Muscle of back (tissue), 3 donors: ENCODE measurements at regions not wholly inside any gene's neighbourhood (a gene's known extent, or its start where the extent isn't known, plus 50 kb on each side); places are given as distances from the start of the nearest gene placed in this dataset.
"Not testable (repeated sequence)": the region's sequence is repeated elsewhere in the genome, so short reads cannot be mapped to it uniquely, and the experiment has no call there.

Experiments used
- DNase-seq, 3 donors: peaks; one replicate each; pipeline versions ENCODE4 v3.0.0 to v3.0.0-alpha.2; 2013

DNA sequence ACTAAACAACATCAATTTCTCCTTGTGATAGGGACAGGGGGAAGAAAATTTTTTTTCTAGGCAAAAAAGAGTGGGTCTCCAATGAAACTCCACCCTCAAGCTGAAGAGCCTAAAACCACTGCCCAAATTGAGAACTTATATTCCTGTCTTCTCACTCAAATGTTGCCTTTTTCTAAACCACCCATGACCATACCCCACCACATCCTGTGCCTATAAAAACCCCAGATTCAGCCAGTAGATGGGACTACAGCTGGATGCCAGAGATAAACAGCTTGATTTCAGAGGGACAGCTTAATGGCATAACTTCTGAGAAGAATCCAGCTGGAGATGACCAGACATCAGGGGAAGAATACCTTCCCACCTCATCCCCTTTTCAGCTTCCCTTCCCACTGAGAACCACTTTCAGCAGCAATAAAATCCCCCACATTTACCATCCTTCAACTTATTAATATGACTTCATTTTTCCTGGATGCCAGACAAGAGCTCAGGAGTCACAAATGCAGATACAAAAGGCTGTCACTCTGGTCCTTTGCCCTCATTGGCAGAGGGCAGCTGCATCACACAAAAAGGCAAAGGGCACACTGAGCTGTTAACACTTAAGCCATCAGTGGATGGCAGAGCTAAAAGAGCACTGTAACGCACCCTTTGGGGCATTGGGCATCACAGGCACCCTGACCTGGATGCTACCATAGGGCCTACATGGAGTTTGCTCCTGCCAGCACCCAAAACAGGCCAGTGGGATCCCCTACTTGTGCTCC lies 972.5 kb upstream of the CTNND2 start:
- DNase-seq, result no peak

DNA sequence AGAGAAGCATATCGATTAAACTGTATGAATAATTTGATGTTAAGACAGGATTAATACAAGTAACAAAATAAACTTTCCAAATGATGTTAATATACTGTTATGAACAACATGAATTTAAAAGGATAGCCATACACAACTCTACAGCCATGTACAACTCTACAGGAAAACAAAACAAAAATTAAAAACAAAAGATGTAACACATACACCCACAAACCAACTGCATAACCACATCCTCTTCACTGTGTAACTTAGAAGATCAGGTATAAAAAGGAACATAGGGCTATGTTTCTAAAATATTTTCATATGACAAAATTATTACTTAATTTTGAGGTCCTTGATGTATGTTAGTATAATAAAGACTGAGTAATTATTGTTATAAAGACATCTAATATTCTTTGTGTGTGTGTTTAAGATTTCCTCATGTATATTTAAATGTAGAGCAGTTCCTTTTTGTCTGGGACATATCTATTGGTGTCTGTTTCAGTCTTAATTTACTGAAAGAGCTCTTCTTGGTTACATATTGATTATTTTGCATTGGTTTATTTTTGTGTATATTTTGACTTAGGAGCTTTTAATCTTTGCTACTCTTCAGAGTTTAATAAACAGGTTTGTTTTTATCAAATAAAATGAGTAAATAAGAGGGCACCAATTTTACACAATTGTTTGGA lies 966.8 kb upstream of the CTNND2 start:
- DNase-seq, result no peak

DNA sequence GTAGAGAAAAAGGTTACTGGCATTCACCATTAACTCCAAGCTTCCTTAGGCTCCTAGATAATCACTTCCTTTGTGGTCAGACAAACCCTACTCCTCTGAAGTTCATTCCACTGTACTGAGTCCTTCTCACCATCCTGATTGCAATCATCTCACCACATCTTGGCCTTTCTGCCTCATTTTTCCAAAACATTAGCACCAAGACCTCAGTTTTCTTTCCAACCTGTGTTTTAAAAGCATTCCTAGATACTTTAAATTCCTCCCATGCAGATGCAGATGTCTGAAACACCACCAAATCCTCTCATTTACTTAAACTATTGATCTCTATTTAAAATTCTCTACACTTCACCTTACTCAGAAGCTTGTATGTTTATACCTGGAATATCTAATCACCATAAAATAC lies 961.3 kb upstream of the CTNND2 start:
- DNase-seq, result no peak

DNA sequence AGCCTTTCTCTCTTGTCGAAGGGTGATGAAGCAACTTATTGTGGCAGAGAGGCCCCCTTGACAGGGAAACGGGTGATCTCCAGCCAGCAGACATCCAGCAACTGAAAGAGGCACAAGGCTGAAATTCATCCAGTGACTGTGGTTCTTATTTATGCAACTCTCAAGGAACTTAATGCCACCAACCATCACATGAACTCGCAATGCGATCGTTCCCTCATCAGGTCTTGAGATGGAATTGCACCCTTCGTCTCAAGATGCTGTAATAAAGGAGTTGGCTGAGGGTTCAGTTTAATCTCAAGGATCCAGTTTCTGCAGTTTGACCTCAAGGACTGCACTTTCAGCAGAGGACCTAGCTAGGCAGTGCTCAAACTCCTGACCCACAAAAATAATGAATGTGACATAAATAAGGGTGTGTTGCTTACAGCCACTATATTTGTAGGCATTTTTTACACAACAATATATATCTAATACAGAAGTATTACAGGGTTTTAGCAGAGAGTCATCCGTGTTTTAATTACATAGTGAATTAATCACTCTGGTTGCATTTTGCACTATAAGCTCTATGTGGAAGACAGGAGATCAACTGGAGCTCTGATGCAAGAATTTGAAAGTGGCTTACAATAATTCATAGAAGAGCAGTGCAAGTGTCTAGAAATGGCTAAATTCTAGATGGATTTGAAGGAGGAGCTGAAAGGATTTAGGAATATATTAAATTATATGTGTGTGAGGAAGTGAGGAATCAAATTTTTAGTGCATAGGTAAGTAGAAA lies 957.8 kb upstream of the CTNND2 start:
- no peak for DNase-seq

DNA sequence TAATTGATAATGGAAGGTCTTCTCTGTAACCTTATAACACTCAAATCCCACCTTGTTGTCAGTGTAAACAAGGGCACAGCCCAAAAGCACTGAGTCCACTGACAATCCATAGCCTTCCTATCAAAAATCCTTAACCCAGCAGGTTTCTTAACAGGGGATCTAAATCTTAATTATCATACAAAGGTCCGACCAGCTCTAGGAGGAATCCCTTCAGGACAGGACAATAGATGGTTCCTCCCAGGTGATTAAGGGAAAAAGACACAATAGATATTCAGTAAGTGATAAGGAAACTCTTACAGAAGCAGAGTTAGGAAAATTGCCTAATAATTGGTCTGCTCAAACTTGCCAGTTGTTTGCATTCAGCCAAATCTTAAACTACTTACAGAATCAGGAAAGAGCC lies 951.9 kb upstream of the CTNND2 start:
- not testable (repeated sequence) for DNase-seq

DNA sequence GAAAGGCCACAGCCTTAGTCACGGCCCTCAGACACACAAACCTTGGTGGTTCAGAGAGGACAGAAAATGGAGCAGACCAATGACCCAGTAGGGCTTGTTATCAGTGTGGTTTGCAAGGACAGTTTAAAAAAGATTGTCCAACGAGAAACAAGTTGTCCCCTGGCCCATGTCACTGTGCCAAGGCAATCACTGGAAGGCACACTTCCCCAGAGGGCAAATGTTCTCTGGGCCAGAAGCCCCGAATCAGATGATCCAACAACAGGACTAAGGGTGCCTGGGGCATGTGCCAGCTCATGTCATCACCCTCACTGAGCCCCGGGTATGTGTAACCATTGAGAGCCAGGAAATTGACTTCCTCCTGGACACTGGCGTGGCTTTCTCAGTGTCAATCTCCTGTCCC lies 950.1 kb upstream of the CTNND2 start:
- DNase-seq, result no peak

DNA sequence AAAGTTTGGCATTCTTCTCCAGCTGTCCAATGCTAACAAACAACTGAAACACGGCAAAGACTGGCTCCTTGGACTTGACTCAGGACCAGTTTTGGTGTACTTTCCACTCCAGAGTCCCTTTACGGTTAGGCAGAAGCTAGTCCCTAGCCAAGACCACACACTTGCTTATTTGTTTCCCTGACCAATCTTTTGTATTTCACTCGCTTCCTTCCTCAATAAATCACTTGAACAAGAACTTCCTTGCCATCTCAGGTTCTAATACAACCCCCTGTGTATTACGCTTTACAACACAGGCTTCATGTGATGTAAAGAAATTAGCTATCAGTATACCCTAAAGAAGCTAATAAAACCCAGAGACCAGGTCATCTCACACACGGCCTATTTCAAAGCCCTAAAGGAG lies 947.5 kb upstream of the CTNND2 start:
- no peak for DNase-seq

DNA sequence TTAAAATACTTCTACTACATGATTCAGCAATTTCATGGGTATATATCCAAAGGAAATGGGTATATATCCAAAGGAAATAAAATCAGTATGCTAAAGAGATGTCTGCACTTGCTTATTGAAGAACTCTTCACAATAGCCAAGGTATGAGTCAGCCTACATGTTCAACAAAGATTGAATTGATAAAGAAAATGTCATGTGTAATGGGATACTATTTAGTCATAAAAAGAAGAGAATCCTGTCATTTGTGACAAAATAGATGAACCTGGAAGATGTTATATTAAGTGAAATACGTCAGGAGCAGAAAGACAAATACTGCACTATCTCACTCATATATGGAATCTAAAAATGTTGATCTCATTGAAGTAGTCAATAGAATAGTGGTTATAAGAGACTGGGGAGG lies 944.5 kb upstream of the CTNND2 start:
- no peak for DNase-seq

DNA sequence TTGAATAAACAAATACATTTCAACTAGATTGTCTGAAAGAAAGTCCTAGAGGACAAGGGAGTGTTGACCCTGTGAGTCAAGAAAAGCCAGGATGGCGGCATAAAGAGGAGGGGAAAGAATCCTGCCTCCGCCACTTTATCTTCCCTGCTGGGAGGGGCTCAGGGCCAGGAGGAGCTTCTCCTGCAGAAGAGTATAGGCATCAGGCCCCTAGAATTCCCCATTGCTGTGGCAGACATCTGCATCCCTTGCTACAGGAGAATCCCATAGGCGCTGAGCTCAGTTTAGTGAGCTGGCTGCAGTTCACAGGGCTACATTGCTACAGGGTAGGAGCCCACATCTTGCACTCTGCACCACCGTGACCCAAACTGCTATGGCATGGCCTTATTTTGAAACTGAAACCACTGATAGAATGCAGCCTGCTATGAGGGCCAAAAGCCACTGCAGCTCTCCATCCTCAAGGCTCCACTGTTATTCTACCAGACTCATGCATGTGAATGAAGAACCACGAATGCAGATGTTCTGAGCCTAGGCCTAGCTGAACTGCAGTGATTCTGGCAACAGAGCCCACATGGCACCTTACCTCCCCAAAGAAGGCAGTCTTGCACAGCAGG lies 941.4 kb upstream of the CTNND2 start:
- no peak for DNase-seq

DNA sequence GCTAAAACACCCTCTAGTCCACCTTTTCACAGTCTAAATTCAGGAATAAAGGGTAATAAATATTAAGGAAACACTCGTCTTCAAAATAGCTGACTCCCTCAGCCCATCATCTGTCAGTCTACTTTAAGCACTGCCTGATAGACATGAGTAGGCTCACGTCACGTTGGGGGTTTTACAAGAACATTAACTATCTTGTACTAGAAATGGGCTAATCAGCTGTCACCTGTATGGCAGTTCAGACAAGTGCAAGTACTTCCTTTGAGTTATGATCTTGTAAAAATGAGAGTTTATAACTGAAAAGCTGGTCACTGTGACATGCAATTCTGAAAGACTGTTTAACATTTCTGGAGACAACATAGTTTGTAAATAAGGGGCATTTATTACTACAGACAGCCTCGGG lies 936.7 kb upstream of the CTNND2 start:
- no peak for DNase-seq

DNA sequence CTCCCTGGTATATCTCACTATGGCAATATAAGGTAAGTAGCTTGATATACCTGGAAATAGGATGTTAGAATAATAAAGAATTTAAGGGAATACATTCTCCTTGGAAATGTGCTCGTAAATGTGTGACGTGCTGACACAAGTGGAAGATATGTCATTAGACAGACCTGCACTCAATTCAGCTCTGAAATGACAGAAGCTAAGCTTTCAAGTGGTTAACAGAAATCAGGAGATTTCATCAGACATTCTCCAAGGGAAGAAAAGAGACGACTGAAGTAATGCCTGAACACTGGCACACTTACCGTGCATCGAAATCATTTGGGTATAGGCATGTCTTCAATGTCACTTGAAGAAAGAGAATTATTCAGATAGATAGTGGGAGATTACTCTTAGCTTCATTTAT lies 933.3 kb upstream of the CTNND2 start:
- DNase-seq, result no peak

DNA sequence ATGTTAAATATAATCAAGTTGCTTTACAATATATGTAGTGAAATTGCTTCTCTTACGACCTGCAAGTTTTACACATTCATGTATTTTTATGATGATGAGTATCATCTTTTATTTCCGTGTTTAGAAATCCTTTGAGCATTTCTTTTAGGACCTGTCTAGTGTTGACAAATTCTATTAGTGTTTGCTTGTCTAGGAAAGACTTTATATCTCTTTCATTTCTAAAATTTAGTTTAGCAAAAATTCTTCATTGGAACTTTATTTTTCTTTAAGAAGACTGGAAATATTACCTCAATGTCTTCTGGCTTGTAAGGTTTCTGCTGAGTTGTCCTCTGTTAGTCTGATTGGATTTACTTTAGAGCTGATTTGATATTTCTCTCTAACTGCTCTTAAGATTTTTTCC lies 920.9 kb upstream of the CTNND2 start:
- DNase-seq, result no peak

DNA sequence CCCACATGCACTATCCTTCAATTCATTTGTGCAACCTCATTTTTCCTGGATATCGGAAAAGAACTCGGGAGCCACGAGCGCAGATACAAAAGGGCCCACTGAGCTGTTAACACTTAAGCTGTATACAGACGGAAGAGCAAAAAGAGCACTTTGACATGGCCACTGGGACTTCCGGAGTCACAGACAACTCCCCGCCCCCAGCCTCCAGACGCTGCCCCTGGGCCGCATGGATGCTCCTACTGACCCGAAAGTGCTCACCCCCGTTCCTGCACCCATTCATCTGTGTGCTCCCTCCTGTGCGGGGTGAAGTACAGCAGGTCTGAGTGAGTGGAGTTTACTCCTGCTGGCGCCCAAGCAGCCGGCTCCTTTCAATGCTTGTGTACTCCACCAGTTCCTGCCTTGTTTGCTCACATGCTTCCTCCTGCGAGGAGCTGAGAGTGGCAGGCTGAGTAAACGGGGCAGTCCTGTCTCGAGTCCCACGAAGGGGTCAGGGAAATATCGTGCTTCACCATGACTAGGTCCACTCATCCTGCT lies 901.0 kb upstream of the CTNND2 start:
- no peak for DNase-seq

DNA sequence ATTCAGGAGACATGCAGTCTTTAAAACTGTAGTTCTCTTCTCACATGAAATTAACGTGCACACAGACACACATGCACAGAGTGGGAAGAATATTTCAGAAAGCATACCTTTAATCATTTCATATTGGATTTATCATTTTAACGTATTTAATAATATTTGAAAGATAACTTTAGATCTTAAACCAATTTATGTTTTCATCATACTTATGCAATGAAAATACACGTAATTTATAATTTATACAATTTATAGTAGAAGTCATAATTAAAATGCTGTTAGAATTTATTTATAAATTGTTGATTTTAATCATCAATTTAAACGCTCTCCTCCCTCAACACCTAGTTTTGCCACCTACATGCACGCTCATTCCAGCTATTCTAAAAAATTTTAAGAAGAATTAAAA lies 894.9 kb upstream of the CTNND2 start:
- no peak for DNase-seq

DNA sequence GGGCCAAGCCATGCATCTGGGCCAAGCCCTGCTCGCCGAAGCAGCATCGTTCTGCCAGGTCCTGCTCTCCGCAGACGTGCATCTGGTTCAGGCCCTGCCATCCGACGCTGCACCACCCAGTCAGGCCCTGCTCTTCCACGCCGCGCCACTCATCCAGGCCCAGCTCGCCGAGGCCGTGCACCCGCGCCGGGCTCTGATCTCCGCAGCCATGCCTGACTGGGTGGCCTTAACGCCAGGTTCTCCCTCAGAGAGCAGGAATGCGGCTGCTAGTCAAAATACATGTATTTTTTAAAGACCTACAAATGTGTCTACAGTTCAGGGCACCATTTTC lies 891.1 kb upstream of the CTNND2 start:
- no peak for DNase-seq

DNA sequence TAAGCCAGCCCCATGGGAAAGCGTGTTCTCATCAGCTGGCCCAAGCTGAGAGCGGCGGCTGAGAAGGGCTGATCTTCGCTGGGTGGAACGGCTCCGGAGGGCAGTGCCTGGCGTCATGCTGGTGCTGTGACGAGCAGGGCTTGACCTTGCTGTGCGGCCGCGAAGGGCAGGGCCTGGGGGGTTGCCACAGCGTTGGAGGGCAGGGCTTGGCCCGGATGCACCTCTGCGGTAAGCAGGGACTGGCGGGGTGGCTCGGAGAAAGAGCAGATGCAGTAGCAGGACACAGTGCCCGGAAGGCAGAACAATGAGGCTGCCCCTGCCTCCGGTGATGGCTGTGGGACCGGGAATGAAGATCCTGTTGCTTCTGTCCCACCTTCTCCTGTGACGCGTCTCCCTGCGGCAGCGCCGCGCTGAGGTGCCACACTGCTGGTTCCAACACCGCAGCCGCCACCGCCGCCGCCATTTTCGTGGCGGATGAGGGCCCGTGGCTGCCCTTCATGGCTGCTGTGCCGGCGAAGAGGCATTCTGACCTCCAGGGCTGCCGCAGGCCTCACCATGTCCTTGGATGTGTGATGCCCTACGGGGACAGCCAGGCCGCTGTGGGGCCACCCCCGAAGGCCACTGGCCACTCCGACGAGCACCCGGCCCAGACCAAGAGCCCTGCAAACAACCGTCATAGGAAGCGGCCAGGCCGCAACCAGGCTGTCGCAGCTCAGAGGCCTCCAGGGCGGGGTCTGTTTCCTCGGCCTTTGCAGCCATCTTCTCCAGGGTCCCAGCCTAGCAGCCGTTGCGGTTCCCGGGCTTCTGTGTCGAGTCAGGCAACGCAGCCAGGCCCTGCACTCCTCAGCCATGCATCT lies 890.5 kb upstream of the CTNND2 start:
- no peak for DNase-seq

DNA sequence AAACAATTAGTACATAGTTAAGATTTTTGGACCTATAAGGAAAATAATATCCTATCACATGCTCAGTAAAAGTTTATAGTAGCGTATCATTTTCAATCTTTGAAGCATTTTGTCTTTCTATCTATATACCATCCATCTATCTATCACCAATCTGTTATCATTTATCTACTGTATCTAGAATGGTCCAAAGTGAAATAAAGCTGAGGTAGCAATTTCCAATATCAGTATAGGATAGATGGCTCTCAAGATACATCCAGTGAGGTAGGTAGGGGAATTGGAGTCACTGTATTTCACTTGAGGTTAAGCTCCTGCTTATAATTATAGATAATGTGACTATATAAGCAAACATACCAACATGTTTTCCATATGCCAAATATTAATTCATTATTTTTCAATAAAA lies 889.1 kb upstream of the CTNND2 start:
- DNase-seq, result no peak

DNA sequence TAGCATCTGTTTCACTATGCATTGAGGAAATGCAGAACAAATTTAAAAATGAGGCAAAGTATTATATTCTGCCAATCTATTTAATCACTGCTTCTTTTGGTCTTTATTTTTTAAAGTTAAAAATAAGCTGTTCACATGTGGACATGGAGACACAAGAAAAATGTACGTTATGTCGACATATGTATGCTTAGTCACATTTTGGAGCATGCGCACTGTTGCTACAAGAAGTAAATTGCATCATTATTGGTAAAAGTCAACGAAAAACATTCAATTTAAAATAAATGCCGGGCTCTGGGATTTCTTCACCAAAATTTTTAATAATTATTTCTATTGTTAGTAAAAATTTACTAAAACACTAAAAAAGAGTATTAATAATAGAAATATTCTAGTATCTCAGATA lies 876.3 kb upstream of the CTNND2 start:
- DNase-seq, result no peak

DNA sequence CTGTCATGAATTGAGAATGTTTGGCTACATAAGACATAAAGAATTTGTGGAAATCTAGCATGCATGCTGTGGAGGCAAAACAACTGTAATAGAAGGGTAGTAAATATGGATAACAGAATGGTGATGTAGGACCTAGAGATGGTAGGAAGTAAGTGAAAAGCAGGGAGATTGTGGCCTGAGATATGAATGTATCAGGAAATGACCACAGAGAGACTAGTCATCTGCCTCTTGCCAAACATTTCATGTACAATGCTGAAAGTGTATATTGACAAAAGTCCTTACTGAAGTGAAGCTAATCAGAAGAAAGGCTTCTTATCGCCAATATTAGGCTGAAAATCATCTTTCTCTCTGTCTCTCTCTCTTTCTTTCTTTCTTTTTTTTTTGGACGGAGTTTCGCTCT lies 873.1 kb upstream of the CTNND2 start:
- no peak for DNase-seq

DNA sequence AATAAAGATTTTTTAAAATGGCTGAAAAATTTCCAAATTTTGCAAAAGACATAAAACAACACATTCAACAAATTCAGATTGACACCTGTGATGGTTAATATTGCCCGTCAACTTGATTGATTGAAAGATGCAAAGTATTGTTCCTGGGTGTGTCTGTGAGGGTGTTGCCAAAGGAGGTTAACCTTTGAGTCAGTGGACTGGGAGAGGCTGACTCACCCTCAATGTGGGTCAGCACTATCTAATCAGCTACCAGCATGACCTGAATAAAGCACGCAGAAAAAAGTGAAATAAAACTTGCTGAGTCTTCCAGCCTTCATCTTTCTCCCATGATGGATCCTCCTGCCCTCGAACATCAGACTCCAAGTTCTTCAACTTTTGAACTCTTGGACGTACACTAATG lies 868.0 kb upstream of the CTNND2 start:
- no peak for DNase-seq

DNA sequence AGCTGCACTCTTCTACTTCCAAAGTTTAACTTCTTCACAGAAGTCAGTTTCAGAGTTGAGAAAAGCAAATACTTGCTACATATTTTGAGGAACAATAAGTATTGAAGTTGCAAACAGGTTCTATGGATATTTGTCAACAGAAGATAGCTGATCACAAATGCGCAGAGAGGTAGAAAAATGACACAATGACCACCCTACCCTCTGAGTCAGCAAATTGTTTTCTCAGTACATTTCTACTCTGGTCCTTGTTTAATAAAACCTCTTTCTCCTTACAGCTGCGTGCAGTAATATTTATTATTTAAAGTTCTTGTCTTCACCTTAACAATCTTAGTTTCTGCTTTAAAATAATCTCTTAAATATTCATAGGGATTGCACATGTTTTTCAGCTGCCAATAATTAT lies 855.1 kb upstream of the CTNND2 start:
- no peak for DNase-seq

DNA sequence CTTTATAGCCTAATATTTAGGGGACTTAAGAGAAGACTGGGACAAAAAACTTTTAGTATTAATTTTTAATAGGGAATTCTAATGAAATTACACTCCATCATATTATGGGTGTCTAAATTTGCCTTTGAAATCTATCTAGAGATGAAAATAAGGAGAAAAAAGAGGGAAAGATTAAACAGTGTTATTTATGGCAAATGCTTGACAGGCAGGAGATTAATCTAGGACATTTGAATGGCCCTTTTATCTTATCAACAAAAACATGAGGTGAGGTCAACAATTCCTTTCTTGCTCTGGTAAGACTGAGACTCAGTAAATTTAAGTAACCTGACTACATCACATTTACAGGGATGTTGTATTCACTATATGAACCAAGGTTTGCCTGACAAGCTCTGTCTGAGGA lies 852.8 kb upstream of the CTNND2 start:
- DNase-seq, result no peak
